GM21423 (cell line): ENCODE measurements at regions not wholly inside any gene's neighbourhood (a gene's known extent, or its start where the extent isn't known, plus 50 kb on each side); places are given as distances from the start of the nearest gene placed in this dataset.
"Not testable (repeated sequence)": the region's sequence is repeated elsewhere in the genome, so short reads cannot be mapped to it uniquely, and the experiment has no call there.

Experiments used
- ATAC-seq: cut with Tn5 transposase; IDR thresholded peaks from one replicate; pipeline ENCODE4 v1.9.1; 2021; ENCODE audit warnings: mild to moderate bottlenecking, moderate library complexity; ENCODE audit not compliant: unreplicated experiment

DNA sequence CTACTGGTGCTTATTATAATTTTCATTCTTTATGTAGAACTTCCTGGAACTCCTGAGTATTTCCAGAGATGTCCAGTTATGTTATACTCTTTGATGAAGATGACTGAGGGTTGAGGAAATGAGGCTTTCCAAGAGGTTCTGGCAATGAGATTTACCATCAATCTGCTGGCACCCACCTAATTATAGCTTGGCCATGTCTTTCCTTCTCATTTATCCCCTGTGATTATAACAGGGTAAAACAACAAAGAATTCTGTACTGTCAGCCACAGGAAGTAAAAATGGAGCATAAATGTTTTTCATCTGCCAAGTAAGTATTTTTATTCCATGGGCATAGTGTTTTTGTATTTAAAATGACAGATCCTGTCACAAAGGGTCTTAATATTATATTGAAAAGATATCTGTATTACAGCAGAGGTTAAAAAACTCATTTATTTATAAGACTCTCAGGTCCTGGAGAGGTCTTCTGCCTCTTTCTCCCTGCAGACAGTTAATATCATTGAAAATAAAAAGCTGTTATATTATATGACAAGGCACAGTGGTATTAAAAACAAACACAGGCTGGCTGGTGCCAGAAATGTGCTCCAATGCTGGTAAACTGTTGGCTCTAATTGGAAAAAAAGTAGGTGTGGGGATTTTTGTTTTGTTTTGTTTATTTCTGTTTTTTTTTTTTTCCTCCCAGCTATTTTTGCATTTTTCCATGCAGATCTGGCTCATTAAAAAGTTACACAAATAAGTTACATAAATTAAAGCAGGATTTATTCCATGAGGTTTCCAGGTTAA, 1764.1 kb upstream of the CELF4 start:
- ATAC-seq: no peak

- no peak for ATAC-seq
These were observed 1761.2 kb upstream of the CELF4 start for GRCh38 chr18:39326772-39327171.

- no peak for ATAC-seq
These were observed 1760.4 kb upstream of the CELF4 start for GRCh38 chr18:39325973-39326372.

- ATAC-seq: no peak
These were observed 1753.5 kb upstream of the CELF4 start for GRCh38 chr18:39319141-39319540.

DNA sequence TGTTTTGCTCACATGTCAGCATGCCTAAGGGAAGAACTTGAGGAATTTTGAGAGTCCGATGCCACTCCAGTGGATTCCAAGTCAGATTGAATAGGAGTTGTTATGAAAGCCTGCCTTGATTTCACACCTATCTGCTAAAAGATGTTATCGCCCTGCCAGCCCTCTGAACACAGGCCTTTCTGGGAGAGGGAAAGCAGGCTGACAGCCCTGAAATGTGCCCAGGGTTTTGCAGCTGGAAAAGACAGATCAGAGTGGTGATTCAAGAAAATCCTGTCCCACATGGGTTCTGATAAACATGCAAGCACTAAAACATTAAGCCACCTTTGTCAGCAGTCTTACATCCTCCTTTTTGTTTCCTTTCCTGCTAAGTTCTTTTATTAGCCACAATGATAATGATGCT, 1752.9 kb upstream of the CELF4 start:
- no peak for ATAC-seq

DNA sequence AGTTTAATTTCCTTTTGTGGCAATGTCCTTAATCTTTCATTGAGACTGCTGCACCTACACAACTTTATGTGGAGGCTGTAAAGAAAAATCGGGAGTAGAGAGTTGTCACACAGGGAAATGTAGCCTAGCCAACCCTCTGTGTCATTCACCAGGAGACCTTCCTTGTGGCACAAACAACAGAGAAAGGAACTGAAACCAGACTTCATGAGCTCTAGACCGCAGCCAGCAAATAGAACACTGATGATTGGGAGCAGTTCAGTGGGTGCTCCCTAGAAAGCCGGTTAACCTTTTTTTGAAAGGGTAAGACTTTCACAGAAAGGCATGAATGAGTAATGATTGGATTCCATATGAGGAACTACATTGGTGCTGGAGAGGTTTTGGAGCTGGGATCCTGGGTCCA, 1752.4 kb upstream of the CELF4 start:
- ATAC-seq: no peak

DNA sequence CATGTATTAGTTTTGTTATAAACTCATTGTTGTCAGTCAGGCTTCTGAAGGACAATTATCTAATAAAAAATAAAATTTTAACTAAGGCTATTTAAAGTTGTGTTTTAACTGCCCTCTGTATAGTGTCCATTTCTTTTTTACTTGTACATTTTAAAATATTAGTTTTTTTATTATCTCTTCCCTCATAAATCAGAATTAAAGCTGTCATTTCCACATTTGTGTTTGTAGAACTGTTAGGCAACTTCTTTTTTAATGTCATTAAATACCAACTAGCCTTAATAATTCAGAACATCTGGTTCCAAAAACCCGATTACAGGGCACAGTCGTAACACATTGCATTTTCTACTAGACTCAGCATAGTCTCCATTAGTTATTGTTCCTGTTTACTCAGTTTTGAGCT, 1749.0 kb upstream of the CELF4 start:
- no peak for ATAC-seq

DNA sequence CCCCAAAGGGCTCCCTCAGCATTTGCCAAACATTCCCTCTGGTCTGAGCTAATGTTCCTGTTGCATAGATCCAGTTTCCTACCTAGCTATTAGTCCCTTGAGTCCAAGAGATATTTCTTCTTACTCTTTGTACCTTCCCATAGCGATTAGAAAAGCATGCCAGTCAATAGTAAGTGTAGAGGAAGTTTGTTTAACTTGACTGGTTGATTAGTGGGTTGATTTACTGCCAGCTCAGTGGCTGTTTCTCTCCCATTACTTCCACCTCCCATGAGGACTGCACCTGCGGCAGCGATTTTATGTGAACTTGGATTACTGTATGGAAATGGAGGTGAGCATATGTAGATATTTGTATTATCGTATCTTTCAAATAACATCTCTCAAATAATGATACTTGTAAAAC, 1748.4 kb upstream of the CELF4 start:
- no peak for ATAC-seq

DNA sequence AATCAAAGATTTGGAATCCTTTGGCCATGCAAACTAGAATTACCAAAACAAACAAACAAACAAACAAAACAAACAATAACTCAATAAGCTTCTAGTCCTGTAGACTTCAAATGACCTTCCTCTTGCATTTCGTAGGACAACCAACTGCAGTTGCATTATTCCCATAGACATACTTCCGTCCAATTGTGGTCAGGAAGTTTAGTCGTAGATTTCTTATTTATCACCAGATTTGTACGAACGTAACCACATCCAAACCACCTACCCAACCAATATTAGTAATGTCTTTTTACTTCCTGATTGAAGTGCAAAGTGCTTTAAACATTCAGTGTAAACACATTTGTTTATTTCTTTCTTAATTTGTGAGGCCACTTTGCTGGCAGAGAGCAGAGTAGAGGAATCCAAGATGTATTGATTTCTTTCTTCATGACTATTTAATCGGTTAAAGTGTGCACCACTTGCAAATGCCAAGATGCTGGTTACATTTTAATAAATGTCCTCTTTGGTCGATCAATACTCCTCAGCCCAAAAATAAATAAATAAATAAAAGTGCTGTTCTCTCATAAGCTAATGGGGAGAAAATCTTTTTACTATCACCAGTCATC, 1745.6 kb upstream of the CELF4 start:
- ATAC-seq: no peak

- ATAC-seq: not testable (repeated sequence)
These were observed 1743.4 kb upstream of the CELF4 start for GRCh38 chr18:39308931-39309521.

- ATAC-seq: no peak
These were observed 1740.2 kb upstream of the CELF4 start for GRCh38 chr18:39305766-39306165.

- no peak for ATAC-seq
These were observed 1736.9 kb upstream of the CELF4 start for GRCh38 chr18:39302481-39302880.

DNA sequence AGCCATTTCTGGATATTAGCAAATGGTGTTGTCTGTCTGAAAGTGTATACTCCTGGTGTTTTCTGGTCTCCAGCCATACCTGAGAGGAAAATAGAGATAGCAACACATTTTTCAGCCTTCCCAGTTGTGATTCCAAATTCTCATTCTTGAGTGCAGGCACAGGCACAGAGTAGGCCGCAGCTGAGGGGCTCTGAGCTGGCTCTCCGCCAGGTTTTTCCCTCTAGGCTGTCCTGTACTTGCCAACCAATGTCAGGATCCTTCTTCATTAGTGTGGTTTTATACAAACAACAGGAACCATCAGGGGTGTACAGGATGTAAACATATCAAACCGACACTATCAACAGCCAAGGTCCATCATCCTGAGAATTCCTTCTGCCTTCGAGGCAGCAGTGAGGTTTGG, 1733.6 kb upstream of the CELF4 start:
- no peak for ATAC-seq

GRCh38 chr18:39297225-39297624, 1731.6 kb upstream of the CELF4 start:
- no peak for ATAC-seq

DNA sequence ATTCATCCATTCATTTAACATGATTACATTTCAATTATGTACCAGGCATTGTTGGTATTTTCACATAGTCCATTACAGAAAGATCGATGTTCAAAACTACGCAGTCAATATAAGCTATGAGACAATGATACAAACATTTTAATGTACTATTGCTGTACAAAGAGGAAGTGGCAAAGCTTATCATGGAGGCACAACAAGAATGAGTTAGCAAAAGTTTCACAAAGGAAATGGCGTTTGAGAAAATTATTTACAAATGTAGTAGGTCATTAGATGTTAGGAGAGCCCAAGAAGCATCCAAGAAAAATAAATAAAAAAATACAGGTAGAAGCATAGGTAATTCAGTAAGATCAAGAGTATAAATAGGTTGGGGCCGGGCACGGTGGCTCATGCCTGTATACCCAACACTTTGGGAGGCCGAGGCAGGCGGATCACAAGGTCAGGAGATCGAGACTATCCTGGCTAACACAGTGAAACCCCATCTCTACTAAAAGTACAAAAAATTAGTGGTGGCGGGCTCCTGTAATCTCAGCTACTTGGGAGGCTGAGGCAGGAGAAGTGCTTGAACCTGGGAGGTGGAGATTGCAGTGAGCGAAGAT, 1730.8 kb upstream of the CELF4 start:
- ATAC-seq: no peak

- ATAC-seq: no peak
These were observed 1711.2 kb upstream of the CELF4 start for GRCh38 chr18:39276764-39277163.

DNA sequence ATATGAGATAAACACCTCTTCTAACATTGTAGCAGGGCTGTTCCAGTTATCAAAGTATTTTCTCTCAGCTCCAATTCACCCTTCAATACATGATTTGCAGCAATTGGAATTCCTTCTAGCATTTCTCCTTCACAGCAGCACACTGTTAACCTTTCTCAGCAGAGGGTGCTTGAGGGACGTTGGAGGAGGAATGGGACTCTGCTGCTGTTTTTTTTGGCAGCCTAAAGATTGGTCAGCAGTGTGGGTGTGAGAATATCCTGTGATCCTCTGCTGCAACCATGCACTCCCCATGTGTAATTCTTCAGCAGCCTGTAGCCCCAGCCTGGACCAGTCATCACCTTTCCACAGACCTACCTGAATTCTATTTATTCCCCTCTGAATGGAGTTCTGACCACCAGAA, 1708.9 kb upstream of the CELF4 start:
- ATAC-seq: no peak

GRCh38 chr18:39272230-39272629, 1706.6 kb upstream of the CELF4 start:
- no peak for ATAC-seq

- ATAC-seq: no peak
These were observed 1706.1 kb upstream of the CELF4 start for GRCh38 chr18:39271654-39272053.

- no peak for ATAC-seq
These were observed 1695.0 kb upstream of the CELF4 start for GRCh38 chr18:39260565-39260964.

- ATAC-seq: no peak
These were observed 1694.1 kb upstream of the CELF4 start for GRCh38 chr18:39259736-39260135.

DNA sequence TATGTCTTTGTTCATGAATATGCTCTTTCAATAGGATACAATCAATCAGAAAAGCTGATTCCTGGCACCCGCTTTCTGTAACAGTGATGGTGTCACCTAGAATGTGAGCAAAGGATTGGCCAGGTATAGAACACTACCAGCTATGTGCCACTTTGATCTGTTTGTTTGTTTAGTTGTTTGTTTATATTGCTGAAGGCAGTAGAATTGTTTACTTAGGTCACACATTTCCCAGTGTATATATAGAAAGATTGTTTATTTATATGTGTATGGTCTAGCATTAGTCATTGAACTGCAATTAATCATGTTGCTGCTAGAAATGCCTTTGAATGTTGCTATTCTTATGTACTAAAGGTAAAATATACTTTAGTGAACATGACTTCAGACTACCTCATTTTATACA, 1678.6 kb upstream of the CELF4 start:
- no peak for ATAC-seq
